ENCODE measurements at regions not wholly inside any gene's neighbourhood (a gene's known extent, or its start where the extent isn't known, plus 50 kb on each side); places are given as distances from the start of the nearest gene placed in this dataset.

GRCh38 chr13:74018062-74018431 lies 116.2 kb downstream of the KLF12 start:
- TF ChIP-seq EZH2 (IDR thresholded peaks at IDR 0.05) (no peak), POLR2AphosphoS5 (IDR thresholded peaks at IDR 0.05; ENCODE audit: borderline replicate concordance, low read depth, low read length) (no peak)

Data from SK-N-MC (cell line).